Cardiac muscle cell (in vitro differentiated cells and primary cell): ENCODE measurements at regions not wholly inside any gene's neighbourhood (a gene's known extent, or its start where the extent isn't known, plus 50 kb on each side); places are given as distances from the start of the nearest gene placed in this dataset.

Experiments used
- DNase-seq, 2 donors: peaks; one replicate each; pipeline versions ENCODE4 v3.0.0 to v3.0.0-alpha.2; 2010 to 2017; ENCODE audit warnings: low read depth in 1 of 2, low spot score in 1 of 2
- H3K27ac ChIP-seq: fragments of 200-600 bp; sonication (generic); 2 replicates; pipeline ENCODE4 v1.5.1; 2016
- H3K27me3 ChIP-seq: fragments of 200-600 bp; sonication (generic); 2 replicates; pipeline ENCODE4 v1.6.0; 2016; ENCODE audit warnings: control low read depth
- H3K36me3 ChIP-seq: fragments of 200-600 bp; sonication (generic); 2 replicates; pipeline ENCODE4 v1.5.1; 2016; ENCODE audit warnings: control low read depth
- H3K4me1 ChIP-seq: fragments of 200-600 bp; sonication (generic); 2 replicates; pipeline ENCODE4 v1.8.1; 2017; ENCODE audit warnings: low read depth, mild to moderate bottlenecking, mixed run types
- H3K4me3 ChIP-seq: fragments of 200-600 bp; sonication (generic); 2 replicates; pipeline ENCODE4 v1.5.1; 2016; ENCODE audit warnings: mild to moderate bottlenecking
- H3K9me3 ChIP-seq: fragments of 200-600 bp; sonication (generic); 2 replicates; pipeline ENCODE4 v1.5.1; 2017; ENCODE audit warnings: low read depth, mild to moderate bottlenecking, control low read depth
- TF ChIP-seq, protein P1 (sequence below): IDR thresholded peaks from 2 replicates; pipeline ENCODE4 v1.5.1; 2012; ENCODE audit warnings: low read depth, mild to moderate bottlenecking, low read length

DNA sequence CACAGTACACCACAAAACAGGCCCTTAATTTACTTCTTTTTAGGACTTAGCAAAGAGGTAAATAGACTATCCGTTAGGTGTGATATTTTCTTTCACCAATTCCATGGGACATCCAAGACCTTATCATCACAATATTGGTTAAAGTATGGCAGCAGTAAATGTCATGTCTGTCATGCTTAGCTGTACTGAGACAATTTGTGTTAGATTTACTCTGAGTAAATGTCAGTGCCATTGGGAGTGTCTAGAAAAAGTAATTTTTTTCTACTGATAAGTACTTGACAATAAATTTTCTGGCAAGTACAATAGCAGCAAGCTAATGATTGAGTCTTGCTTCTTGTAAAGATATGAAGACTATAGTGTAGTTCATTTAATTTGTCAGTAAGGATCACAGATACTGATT, 756.1 kb downstream of the FAM133A start:
- TF ChIP-seq, protein P1, sequence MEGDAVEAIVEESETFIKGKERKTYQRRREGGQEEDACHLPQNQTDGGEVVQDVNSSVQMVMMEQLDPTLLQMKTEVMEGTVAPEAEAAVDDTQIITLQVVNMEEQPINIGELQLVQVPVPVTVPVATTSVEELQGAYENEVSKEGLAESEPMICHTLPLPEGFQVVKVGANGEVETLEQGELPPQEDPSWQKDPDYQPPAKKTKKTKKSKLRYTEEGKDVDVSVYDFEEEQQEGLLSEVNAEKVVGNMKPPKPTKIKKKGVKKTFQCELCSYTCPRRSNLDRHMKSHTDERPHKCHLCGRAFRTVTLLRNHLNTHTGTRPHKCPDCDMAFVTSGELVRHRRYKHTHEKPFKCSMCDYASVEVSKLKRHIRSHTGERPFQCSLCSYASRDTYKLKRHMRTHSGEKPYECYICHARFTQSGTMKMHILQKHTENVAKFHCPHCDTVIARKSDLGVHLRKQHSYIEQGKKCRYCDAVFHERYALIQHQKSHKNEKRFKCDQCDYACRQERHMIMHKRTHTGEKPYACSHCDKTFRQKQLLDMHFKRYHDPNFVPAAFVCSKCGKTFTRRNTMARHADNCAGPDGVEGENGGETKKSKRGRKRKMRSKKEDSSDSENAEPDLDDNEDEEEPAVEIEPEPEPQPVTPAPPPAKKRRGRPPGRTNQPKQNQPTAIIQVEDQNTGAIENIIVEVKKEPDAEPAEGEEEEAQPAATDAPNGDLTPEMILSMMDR = no peak
- Histone ChIP-seq H3K27me3 (no peaks in the 10 kb centered on the region), H3K4me1 (no peaks in the 10 kb centered on the region), H3K9me3 (no peaks in the 10 kb centered on the region), H3K36me3 (no peaks in the 10 kb centered on the region), H3K4me3 (no peak overlapping the region), H3K27ac (no peak overlapping the region)
- no peak for DNase-seq

DNA sequence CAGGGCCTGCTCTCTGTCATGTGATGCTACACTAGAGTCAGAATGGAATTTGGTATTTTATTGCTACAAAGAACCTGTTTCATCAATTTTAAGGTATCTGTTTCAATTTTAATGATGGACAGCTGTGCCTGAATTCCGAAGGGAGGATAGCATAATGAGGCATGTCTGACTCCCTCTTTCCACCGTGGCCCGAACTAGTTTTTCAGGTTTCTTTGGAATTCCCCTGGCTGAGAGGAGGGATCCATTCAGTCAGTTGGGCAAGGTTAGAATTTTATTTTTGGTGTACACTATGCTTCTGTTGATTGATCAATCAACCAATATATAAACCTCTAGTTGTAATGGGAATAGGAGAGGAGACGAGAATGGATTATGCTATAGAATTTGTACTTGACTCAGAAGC, 761.8 kb downstream of the FAM133A start:
- Histone ChIP-seq H3K27me3 (no peaks in the 10 kb centered on the region), H3K27ac (no peak overlapping the region), H3K36me3 (no peaks in the 10 kb centered on the region), H3K4me3 (no peak overlapping the region), H3K9me3 (no peaks in the 10 kb centered on the region), H3K4me1 (no peaks in the 10 kb centered on the region)
- TF ChIP-seq, protein P1 = no peak
- no peak for DNase-seq

- DNase-seq = no peak
- Histone ChIP-seq H3K4me1 (no peaks in the 10 kb centered on the region), H3K4me3 (no peak overlapping the region), H3K27me3 (no peaks in the 10 kb centered on the region), H3K27ac (no peak overlapping the region), H3K36me3 (no peaks in the 10 kb centered on the region), H3K9me3 (no peaks in the 10 kb centered on the region)
- TF ChIP-seq, protein P1 = no peak
Measured at GRCh38 chrX:94454159-94454558, 780.2 kb downstream of the FAM133A start.

DNA sequence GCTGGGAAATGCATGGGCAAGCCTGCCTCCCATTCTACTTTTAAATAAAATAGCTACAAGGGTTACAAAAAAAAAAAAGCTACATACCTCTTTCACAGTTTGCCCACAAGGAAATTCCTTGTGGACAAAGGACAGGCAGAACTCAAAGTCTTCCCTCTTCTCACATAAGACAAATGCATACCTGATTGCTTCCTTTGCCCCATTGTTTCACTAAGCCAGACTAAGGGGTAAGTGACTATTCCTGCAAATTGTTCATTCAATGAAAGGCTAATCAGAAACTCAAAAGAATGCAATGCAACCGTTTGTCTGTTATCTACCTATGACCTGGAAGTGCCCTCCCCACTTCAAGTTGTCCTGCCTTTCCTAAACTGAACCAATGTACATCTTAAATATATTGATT, 780.6 kb downstream of the FAM133A start:
- Histone ChIP-seq H3K9me3 (no peaks in the 10 kb centered on the region), H3K4me1 (no peaks in the 10 kb centered on the region), H3K27ac (no peak overlapping the region), H3K27me3 (no peaks in the 10 kb centered on the region), H3K4me3 (no peak overlapping the region), H3K36me3 (no peaks in the 10 kb centered on the region)
- TF ChIP-seq, protein P1 = no peak
- DNase-seq = no peak

DNA sequence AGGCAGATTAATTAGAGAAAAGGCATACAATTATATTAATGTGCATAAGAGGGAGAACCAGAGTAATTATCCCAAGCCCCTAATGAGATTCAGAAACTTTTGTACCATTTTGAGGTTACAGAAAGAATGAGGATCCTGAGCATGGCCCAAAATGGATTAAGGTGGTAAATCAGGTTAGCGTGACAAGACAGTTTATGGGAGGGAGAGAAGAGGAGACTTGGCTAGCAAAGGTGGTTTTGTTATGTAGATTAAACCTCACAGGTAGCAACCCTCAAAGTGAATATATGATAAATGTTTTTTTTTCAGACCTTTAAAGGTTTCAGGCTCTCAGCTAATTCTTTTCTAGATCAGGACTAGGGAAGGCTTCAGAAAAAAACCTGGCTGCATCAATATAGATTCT, 781.8 kb downstream of the FAM133A start:
- Histone ChIP-seq H3K27ac (no peak overlapping the region), H3K9me3 (no peaks in the 10 kb centered on the region), H3K27me3 (no peaks in the 10 kb centered on the region), H3K4me3 (no peak overlapping the region), H3K4me1 (no peaks in the 10 kb centered on the region), H3K36me3 (no peaks in the 10 kb centered on the region)
- DNase-seq = no peak
- TF ChIP-seq, protein P1 = no peak

GRCh38 chrX:94492541-94492940, 818.5 kb downstream of the FAM133A start:
- Histone ChIP-seq H3K27me3 (no peaks in the 10 kb centered on the region), H3K36me3 (no peaks in the 10 kb centered on the region), H3K4me1 (no peaks in the 10 kb centered on the region), H3K4me3 (no peak overlapping the region), H3K9me3 (peaks cover 3% of the 10 kb centered on the region), H3K27ac (no peak overlapping the region)
- DNase-seq = no peak
- TF ChIP-seq, protein P1 = no peak
